ENCODE measurements at regions not wholly inside any gene's neighbourhood (a gene's known extent, or its start where the extent isn't known, plus 50 kb on each side); places are given as distances from the start of the nearest gene placed in this dataset.

DNA sequence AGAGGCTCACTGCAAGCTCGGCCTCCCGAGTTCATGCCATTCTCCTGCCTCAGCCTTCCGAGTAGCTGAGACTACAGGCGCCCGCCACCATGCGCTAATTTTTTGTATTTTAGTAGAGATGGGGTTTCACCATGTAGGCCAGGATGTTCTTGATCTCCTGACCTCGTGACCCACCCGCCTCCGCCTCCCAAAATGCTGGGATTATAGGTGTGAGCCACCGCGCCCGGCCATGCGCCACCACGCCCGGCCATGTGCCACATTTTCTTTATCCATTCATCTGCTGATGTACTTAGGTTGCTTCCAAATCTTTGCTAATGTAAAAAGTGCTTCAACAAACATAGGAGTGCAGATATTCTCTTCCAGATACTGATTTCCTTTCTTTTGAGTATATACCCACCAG is 408.6 kb downstream of the CAAP1 start:
- no peak for TF ChIP-seq CTCF (IDR thresholded peaks at IDR 0.05; ENCODE audit: borderline replicate concordance, insufficient read depth, low read depth, low read length)
- H3K4me3 ChIP-seq (ENCODE audit: low read depth, low read length) = no peak overlapping the region

DNA sequence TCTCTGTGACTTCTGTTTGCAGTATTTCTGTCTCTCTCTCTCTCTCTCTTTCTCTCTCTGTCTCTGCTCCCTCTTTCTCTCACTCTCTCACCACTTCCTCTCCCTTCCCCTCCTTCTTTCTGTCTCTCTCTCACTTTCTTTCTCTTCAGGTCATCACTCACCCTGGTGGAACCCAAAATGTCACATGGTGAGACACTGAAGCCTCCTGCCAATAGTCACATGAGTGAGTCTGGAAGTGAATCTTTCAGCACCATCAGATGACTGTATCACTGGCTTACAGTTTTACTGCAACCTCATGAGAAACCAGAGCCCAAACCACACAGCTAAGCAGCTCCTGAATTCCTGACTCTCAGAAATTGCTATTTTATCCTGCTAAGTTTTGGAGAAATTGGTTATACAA is 414.6 kb downstream of the CAAP1 start:
- no peak for TF ChIP-seq CTCF (IDR thresholded peaks at IDR 0.05; ENCODE audit: borderline replicate concordance, insufficient read depth, low read depth, low read length)
- no peak overlapping the region for H3K4me3 ChIP-seq (ENCODE audit: low read depth, low read length)

GRCh38 chr9:26471261-26471660 is 421.3 kb downstream of the CAAP1 start:
- no peak for TF ChIP-seq CTCF (IDR thresholded peaks at IDR 0.05; ENCODE audit: borderline replicate concordance, insufficient read depth, low read depth, low read length)
- no peak overlapping the region for H3K4me3 ChIP-seq (ENCODE audit: low read depth, low read length)

DNA sequence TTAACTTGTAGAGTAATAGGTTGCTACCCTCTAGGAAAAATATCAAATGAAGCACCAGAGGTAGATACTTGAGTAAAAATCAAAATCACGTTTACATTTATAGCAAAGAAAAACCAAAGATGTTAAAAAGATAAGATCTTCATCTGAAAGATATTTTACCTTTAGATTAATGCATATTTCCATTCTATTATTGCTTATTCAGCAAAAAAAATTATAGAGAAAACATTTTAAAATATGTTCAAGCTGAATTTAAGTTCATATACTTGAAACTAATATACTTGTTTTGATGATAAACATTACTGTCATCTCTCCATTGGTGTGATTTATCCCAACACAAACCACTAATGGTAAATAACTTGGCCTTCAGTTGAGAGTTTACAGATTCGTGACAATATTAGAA is 422.3 kb downstream of the CAAP1 start:
- TF ChIP-seq CTCF (IDR thresholded peaks at IDR 0.05; ENCODE audit: borderline replicate concordance, insufficient read depth, low read depth, low read length) = no peak
- no peak overlapping the region for H3K4me3 ChIP-seq (ENCODE audit: low read depth, low read length)

DNA sequence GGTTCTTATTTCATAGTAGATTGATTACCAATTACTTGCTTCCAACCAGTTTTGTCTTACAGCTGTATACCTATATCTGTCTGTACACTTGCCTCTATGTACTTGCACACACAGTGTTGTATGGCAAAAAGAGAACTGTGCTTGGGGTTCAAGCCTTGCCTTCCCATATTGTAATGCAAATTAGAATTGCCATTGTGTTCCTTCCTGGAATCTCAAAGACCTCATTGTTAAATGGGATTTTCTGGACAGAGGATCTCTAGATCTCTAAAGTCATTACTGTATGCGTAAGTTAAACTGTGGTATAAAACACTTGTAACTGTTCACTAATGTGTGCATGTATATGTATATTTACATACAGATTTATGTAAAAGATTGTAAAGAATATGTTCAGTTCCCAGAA is 428.8 kb downstream of the CAAP1 start:
- TF ChIP-seq CTCF (IDR thresholded peaks at IDR 0.05; ENCODE audit: borderline replicate concordance, insufficient read depth, low read depth, low read length) = no peak
- no peak overlapping the region for H3K4me3 ChIP-seq (ENCODE audit: low read depth, low read length)

DNA sequence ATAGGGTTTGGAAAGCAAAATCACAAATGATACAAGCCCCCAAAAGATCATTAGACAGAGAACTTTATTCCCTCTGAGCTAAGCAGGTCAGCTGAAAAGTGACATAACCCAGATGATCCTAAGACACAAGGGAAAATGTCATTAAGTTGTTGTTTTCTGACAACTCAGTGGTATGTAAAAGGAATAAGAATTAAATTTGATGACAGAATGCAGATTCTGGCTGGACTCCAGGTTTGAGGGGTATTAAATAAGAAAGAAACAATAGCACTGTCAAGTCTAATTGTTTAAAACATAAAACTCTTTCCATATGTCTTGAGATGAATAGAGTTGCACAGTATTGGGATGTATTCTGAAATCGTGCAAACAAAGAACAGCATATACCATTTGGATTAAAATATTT is 429.9 kb downstream of the CAAP1 start:
- H3K4me3 ChIP-seq (ENCODE audit: low read depth, low read length) = no peak overlapping the region
- TF ChIP-seq CTCF (IDR thresholded peaks at IDR 0.05; ENCODE audit: borderline replicate concordance, insufficient read depth, low read depth, low read length) = no peak

DNA sequence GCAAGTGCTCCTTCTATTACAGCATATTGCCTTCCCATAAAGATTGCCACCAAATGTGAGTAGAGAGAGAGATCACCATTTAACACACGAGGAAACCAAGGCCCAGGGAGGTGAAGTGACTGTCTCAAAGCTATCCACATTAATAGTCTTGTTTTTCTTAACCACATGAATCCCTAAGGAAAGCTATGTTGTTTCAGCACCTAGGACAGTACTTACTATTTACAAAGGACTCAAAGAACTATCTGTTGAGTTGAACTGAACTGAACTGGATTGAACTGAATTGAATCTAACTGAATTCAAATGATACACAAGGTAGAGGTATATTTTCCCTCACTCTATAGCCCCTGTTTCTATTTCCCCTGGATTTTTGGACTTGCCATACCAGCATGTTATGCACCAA is 430.4 kb downstream of the CAAP1 start:
- TF ChIP-seq CTCF (IDR thresholded peaks at IDR 0.05; ENCODE audit: borderline replicate concordance, insufficient read depth, low read depth, low read length) = no peak
- H3K4me3 ChIP-seq (ENCODE audit: low read depth, low read length) = no peak overlapping the region

Data from GM12875 (cell line).